AG04449 (cell line): ENCODE measurements at regions not wholly inside any gene's neighbourhood (a gene's known extent, or its start where the extent isn't known, plus 50 kb on each side); places are given as distances from the start of the nearest gene placed in this dataset.
"Not testable (repeated sequence)": the region's sequence is repeated elsewhere in the genome, so short reads cannot be mapped to it uniquely, and the experiment has no call there.

Experiments
- CTCF ChIA-PET: fragments of 350-600 bp; formaldehyde crosslinking; extraction: SDS; loops from one replicate; lab custom pipeline; 2021; ENCODE audit warnings: antibody characterized with exemption; lab: Yijun Ruan, JAX
- POLR2A ChIA-PET: fragments of 400-600, 350-600 bp; formaldehyde crosslinking; extraction: SDS; loops from one replicate; lab custom pipeline; 2020; ENCODE audit warnings: antibody characterized with exemption, inconsistent platforms; lab: Yijun Ruan, JAX
- DNase-seq: peaks from one replicate; pipeline ENCODE4 v3.0.0-alpha.2; 2010; ENCODE audit warnings: low read depth, low spot score
- H3K4me3 ChIP-seq: 2 replicates; pipeline ENCODE4 v1.5.1; 2011; ENCODE audit warnings: low read depth, mild to moderate bottlenecking, control low read depth, low read length
- CTCF ChIP-seq: IDR thresholded peaks from one replicate; pipeline ENCODE4 v1.5.1; 2011; ENCODE audit warnings: mild to moderate bottlenecking, moderate library complexity, low read length, control low read depth, inconsistent platforms; ENCODE audit not compliant: insufficient read depth; ENCODE audit errors: missing control alignments

DNA sequence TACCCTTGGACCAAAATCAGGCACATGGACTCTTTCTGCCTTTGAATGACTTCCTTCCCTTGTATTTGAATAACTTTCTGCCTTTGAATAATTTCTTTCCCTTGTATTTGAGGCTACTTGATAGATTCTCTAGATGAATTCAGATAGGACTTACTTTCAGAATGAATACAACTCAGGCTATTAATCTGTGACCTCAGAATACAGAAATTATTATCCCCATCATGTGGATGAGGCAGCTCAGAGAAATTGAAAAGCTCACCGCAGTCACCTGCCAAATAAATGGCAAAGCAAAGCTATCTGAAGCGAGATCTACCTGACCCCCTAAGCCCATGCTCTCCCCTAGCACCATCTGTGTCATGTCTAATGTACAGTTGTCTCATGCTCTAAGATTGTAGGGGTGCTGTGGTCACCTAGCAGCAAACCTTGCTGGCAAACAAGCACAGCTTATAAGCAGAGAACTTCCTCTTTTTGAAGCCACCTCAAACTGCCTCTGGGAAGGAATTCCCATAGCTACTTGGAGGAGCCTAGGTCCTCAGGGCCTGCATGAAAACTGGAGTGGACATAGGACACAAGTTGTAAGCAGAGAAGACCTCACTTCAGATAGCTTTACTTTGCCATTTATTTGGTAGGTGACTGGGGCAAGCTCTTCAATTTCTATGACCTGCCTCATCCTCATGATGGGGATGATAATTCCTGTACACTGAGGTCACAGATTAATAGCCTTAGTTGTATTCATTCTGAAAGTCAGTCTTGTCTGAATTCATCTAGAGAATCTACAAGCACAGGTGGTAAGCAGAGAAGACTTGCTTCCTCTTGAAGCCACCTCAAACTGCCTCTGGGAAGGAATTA is 66.1 kb downstream of the FASLG start:
- POLR2A ChIA-PET = no interaction called here
- H3K4me3 ChIP-seq = no peak overlapping the region
- TF ChIP-seq CTCF = no peak
- CTCF ChIA-PET = interaction anchor here (0.9 to 11.2 kb wide), 4 partner anchors 8 to 274 kb away, joined by 3 to 139 read pairs (median 20); no protein-coding TSS in a partner anchor
- no peak for DNase-seq

- ChIA-PET POLR2A (no interaction called here), CTCF (interaction anchor here (1.5 to 11.2 kb wide), 5 partner anchors 8 to 282 kb away, joined by 4 to 139 read pairs (median 18); no protein-coding TSS in a partner anchor)
- no peak for TF ChIP-seq CTCF
- DNase-seq = no peak
- H3K4me3 ChIP-seq = no peak overlapping the region
Observed at GRCh38 chr1:172726740-172727139, 67.8 kb downstream of the FASLG start.

GRCh38 chr1:172727275-172727857 is 68.5 kb downstream of the FASLG start:
- no peak overlapping the region for H3K4me3 ChIP-seq
- no peak for DNase-seq
- POLR2A ChIA-PET = no interaction called here
- TF ChIP-seq CTCF = no peak
- CTCF ChIA-PET = interaction anchor here (1.3 to 11.2 kb wide), 5 partner anchors 9 to 119 kb away, joined by 3 to 139 read pairs (median 18); no protein-coding TSS in a partner anchor

- H3K4me3 ChIP-seq = no peak overlapping the region
- CTCF ChIA-PET = interaction anchor here (1.1 to 11.2 kb wide), 6 partner anchors 10 to 283 kb away, joined by 3 to 139 read pairs (median 14); no protein-coding TSS in a partner anchor
- POLR2A ChIA-PET = no interaction called here
- DNase-seq = no peak
- no peak for TF ChIP-seq CTCF
Observed at GRCh38 chr1:172727956-172728603, 69.2 kb downstream of the FASLG start.

DNA sequence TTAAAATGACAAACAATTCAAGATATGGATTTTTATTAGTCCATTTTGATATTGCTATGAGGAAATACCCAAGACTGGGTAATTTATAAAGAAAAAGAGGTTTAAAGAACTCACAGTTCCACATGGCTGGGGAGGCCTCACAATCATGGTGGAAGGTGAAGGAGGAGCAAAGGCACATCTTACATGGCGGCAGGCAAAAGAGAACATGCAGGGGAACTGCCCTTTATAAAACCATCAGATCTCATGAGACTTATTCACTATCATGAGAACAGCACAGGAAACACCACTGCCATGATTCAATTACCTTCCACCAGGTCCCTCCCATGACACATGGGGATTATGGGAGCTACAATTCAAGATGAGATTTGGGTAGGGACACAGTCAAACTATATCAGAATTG is 69.8 kb downstream of the FASLG start:
- H3K4me3 ChIP-seq, DNase-seq, POLR2A ChIA-PET: not testable (repeated sequence)
- CTCF ChIA-PET = interaction anchor here (1.1 to 5.2 kb wide), 3 partner anchors 10 to 284 kb away, joined by 3 to 36 read pairs (median 18); no protein-coding TSS in a partner anchor

GRCh38 chr1:172732427-172732826 is 73.5 kb downstream of the FASLG start:
- no peak for TF ChIP-seq CTCF
- POLR2A ChIA-PET = no interaction called here
- CTCF ChIA-PET = interaction anchor here (4.5 kb wide), 1 partner anchor 10 kb away, joined by 29 read pairs; no protein-coding TSS in a partner anchor
- no peak for DNase-seq
- no peak overlapping the region for H3K4me3 ChIP-seq
